Caco-2 (cell line): ENCODE measurements at regions not wholly inside any gene's neighbourhood (a gene's known extent, or its start where the extent isn't known, plus 50 kb on each side); places are given as distances from the start of the nearest gene placed in this dataset.

ENCODE experiments used
- BruUV-seq: library from RNA; stranded (reverse); fragments of 400-500 nt; replicated peaks from 2 replicates; lab custom pipeline; 2021; lab: Mats Ljungman, UMichigan
- CTCF ChIA-PET: fragments of 300-600 bp; sonication (Branson Sonifier 250); formaldehyde crosslinking; loops from one replicate; lab custom pipeline; 2022; ENCODE audit warnings: antibody characterized with exemption; lab: Charles Lee
- POLR2A ChIA-PET: fragments of 300-600 bp; sonication (Branson Sonifier 250); formaldehyde crosslinking; loops from one replicate; lab custom pipeline; 2022; ENCODE audit warnings: antibody characterized with exemption; lab: Charles Lee
- DNase-seq, 2 experiments: peaks; one replicate each; pipeline versions ENCODE4 v3.0.0 to v3.0.0-alpha.2; 2020 to 2022
- H3K27me3 ChIP-seq: replicated peaks from 2 replicates; pipeline ENCODE4 v1.6.0; 2011; ENCODE audit warnings: low read length; ENCODE audit not compliant: control insufficient read depth, insufficient read depth
- H3K36me3 ChIP-seq: 2 replicates; pipeline ENCODE4 v1.5.1; 2011; ENCODE audit warnings: low read length; ENCODE audit not compliant: control insufficient read depth, insufficient read depth
- H3K4me1 ChIP-seq: fragments of 250-450 bp; sonication (Bioruptor Pico); 2 replicates; pipeline ENCODE4 v1.5.1; 2020; ENCODE audit warnings: mild to moderate bottlenecking
- H3K4me3 ChIP-seq: 2 replicates; pipeline ENCODE4 v1.5.1; 2011; ENCODE audit warnings: low read depth, mild to moderate bottlenecking, control low read depth, low read length
- H3K9me3 ChIP-seq: fragments of 250-450 bp; sonication (Bioruptor Pico); 2 replicates; pipeline ENCODE4 v1.5.1; 2020; ENCODE audit warnings: mild to moderate bottlenecking, moderate library complexity
- H3K27ac Mint-ChIP-seq: one replicate; pipeline ENCODE4 v1.8.0; 2022; ENCODE audit warnings: mixed read lengths; ENCODE audit not compliant: unreplicated experiment
- H3K27me3 Mint-ChIP-seq: one replicate; pipeline ENCODE4 v1.8.0; 2022; ENCODE audit warnings: mixed read lengths; ENCODE audit not compliant: insufficient read depth, unreplicated experiment
- H3K36me3 Mint-ChIP-seq: one replicate; pipeline ENCODE4 v1.8.0; 2022; ENCODE audit warnings: mild to moderate bottlenecking, mixed read lengths; ENCODE audit not compliant: insufficient read depth, unreplicated experiment
- H3K4me1 Mint-ChIP-seq: one replicate; pipeline ENCODE4 v1.8.0; 2022; ENCODE audit warnings: low read depth, mixed read lengths; ENCODE audit not compliant: unreplicated experiment
- H3K4me3 Mint-ChIP-seq: one replicate; pipeline ENCODE4 v1.8.0; 2022; ENCODE audit warnings: mild to moderate bottlenecking, moderate library complexity, mixed read lengths; ENCODE audit not compliant: unreplicated experiment
- H3K9me3 Mint-ChIP-seq: one replicate; pipeline ENCODE4 v1.8.0; 2022; ENCODE audit warnings: mixed read lengths; ENCODE audit not compliant: unreplicated experiment
- intact Hi-C: fragments of 100-400 bp; cut with micrococcal nuclease; formaldehyde crosslinking; loops from one replicate; pipeline ENCODE4 v1.10.0; 2022; ENCODE audit not compliant: unreplicated experiment
- TF ChIP-seq, protein P1 (sequence below), 2 experiments: fragments of 200-600 bp in 1 of 2; IDR thresholded peaks; 1 replicate in 1 of 2; 2 replicates in 1 of 2; pipeline versions ENCODE4 v1.5.1 to v1.8.0; 2011 to 2022; ENCODE audit warnings: antibody characterized with exemption in 1 of 2, control low read depth in 1 of 2, inconsistent platforms in 1 of 2, low read depth in 1 of 2, low read length in 1 of 2, mild to moderate bottlenecking in 1 of 2, moderate library complexity in 1 of 2; ENCODE audit not compliant: insufficient read depth in 1 of 2, severe bottlenecking in 1 of 2, unreplicated experiment in 1 of 2

DNA sequence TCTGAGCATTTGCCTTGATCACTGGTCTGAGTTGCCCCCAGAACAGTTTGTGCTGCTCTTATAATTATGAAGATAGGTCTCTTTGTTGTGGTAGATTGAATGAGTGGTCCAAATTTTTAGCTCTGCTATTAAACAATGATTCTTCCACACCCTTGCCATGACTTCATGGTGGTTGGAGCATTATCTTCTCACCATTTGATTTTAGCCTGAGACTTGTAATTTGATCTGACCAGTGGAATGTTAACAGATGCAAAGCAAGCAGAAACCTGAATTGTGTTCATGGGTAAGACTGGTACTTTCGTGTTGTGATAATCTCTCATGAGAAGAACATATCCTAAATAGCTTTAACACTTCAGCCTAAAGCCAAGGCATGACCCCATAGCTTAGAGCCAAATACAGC is 139.1 kb downstream of the TFPI2 start:
- no peaks in the 10 kb centered on the region for H3K36me3 Mint-ChIP-seq
- H3K27ac Mint-ChIP-seq, result no peak overlapping the region
- POLR2A ChIA-PET, result no interaction called here
- no peaks in the 10 kb centered on the region for H3K27me3 Mint-ChIP-seq
- no peak overlapping the region for H3K4me3 Mint-ChIP-seq
- TF ChIP-seq, protein P1, sequence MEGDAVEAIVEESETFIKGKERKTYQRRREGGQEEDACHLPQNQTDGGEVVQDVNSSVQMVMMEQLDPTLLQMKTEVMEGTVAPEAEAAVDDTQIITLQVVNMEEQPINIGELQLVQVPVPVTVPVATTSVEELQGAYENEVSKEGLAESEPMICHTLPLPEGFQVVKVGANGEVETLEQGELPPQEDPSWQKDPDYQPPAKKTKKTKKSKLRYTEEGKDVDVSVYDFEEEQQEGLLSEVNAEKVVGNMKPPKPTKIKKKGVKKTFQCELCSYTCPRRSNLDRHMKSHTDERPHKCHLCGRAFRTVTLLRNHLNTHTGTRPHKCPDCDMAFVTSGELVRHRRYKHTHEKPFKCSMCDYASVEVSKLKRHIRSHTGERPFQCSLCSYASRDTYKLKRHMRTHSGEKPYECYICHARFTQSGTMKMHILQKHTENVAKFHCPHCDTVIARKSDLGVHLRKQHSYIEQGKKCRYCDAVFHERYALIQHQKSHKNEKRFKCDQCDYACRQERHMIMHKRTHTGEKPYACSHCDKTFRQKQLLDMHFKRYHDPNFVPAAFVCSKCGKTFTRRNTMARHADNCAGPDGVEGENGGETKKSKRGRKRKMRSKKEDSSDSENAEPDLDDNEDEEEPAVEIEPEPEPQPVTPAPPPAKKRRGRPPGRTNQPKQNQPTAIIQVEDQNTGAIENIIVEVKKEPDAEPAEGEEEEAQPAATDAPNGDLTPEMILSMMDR (IDR thresholded peaks at IDR 0.05; ENCODE audit: insufficient read depth in 1 of 2, low read depth in 1 of 2, low read length in 1 of 2, severe bottlenecking in 1 of 2, unreplicated experiment in 1 of 2), result no peak
- H3K9me3 Mint-ChIP-seq, result no peaks in the 10 kb centered on the region
- H3K4me1 Mint-ChIP-seq, result no peaks in the 10 kb centered on the region
- CTCF ChIA-PET, result no interaction called here
- no peaks in the 10 kb centered on the region for H3K4me1 ChIP-seq
- H3K27me3 ChIP-seq, result no peaks in the 10 kb centered on the region
- BruUV-seq, result no TSS peak
- H3K4me3 ChIP-seq, result no peak overlapping the region
- no peaks in the 10 kb centered on the region for H3K36me3 ChIP-seq
- intact Hi-C loops, result no loop called here
- DNase-seq, result no peak
- H3K9me3 ChIP-seq, result no peaks in the 10 kb centered on the region

- Histone ChIP-seq H3K4me1 (no peaks in the 10 kb centered on the region), H3K36me3 (no peaks in the 10 kb centered on the region), H3K27me3 (no peaks in the 10 kb centered on the region), H3K4me3 (no peak overlapping the region), H3K9me3 (no peaks in the 10 kb centered on the region)
- Mint-ChIP-seq H3K36me3 (no peaks in the 10 kb centered on the region), H3K27me3 (no peaks in the 10 kb centered on the region), H3K4me3 (no peak overlapping the region), H3K27ac (no peak overlapping the region), H3K9me3 (no peaks in the 10 kb centered on the region), H3K4me1 (no peaks in the 10 kb centered on the region)
- TF ChIP-seq, protein P1 (IDR thresholded peaks at IDR 0.05; ENCODE audit: insufficient read depth in 1 of 2, low read depth in 1 of 2, low read length in 1 of 2, severe bottlenecking in 1 of 2, unreplicated experiment in 1 of 2), result no peak
- no TSS peak for BruUV-seq
- ChIA-PET CTCF (no interaction called here), POLR2A (no interaction called here)
- intact Hi-C loops, result no loop called here
- no peak for DNase-seq
Measured at GRCh38 chr7:93750986-93751385, 139.6 kb downstream of the TFPI2 start.

DNA sequence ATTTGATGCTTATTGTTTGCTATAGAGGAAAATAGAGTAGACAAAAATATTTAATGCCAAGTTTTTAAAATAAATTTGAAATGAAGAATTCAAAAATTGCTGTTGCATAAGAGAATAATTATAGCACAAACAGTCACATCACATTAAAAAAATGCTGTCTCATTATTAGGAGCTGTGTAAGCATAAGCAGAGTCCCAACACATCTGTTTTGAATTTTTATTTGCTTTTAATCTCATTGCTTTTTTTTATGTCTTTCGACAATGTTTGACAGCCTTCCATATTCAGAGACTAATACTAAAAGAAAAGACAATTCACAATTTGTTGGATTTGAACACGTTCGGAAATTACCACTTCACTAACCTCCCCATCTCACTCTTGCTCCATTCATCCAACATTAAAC is 143.5 kb downstream of the TFPI2 start:
- intact Hi-C loops, result no loop called here
- ChIA-PET POLR2A (no interaction called here), CTCF (no interaction called here)
- Histone ChIP-seq H3K4me3 (no peak overlapping the region), H3K36me3 (no peaks in the 10 kb centered on the region), H3K9me3 (no peaks in the 10 kb centered on the region), H3K27me3 (no peaks in the 10 kb centered on the region), H3K4me1 (no peaks in the 10 kb centered on the region)
- no peaks in the 10 kb centered on the region for H3K36me3 Mint-ChIP-seq
- no peaks in the 10 kb centered on the region for H3K9me3 Mint-ChIP-seq
- no peaks in the 10 kb centered on the region for H3K27me3 Mint-ChIP-seq
- no peak overlapping the region for H3K4me3 Mint-ChIP-seq
- H3K27ac Mint-ChIP-seq, result no peak overlapping the region
- no peaks in the 10 kb centered on the region for H3K4me1 Mint-ChIP-seq
- DNase-seq, result no peak
- BruUV-seq, result no TSS peak
- TF ChIP-seq, protein P1 (IDR thresholded peaks at IDR 0.05; ENCODE audit: insufficient read depth in 1 of 2, low read depth in 1 of 2, low read length in 1 of 2, severe bottlenecking in 1 of 2, unreplicated experiment in 1 of 2), result no peak
